GM23338 (cell line): ENCODE measurements at regions not wholly inside any gene's neighbourhood (a gene's known extent, or its start where the extent isn't known, plus 50 kb on each side); places are given as distances from the start of the nearest gene placed in this dataset.

Experiments
- CREB1 ChIP-seq: fragments of 250-450 bp; sonication (Bioruptor Pico); IDR thresholded peaks from 2 replicates; pipeline ENCODE4 v1.5.0; 2020; ENCODE audit warnings: low read depth, mild to moderate bottlenecking, moderate library complexity
- ETS1 ChIP-seq: IDR thresholded peaks from 2 replicates; pipeline ENCODE4 v1.6.1; 2016; ENCODE audit warnings: antibody characterized with exemption
- EZH2 ChIP-seq: fragments of 200-600 bp; sonication (generic); IDR thresholded peaks from one replicate; pipeline ENCODE4 v1.8.0; 2017; ENCODE audit warnings: antibody characterized with exemption, mild to moderate bottlenecking, low read depth; ENCODE audit not compliant: unreplicated experiment
- EZH2phosphoT487 ChIP-seq: fragments of 200-600 bp; sonication (generic); IDR thresholded peaks from one replicate; pipeline ENCODE4 v1.8.1; 2018; ENCODE audit warnings: antibody characterized with exemption; ENCODE audit not compliant: unreplicated experiment
- POLR2AphosphoS5 ChIP-seq: IDR thresholded peaks from 2 replicates; pipeline ENCODE4 v1.6.1; 2016; ENCODE audit warnings: antibody characterized with exemption, low read depth
- ZNF114 ChIP-seq: fragments of 250-450 bp; sonication (Bioruptor Pico); IDR thresholded peaks from 2 replicates; pipeline ENCODE4 v1.5.0; 2020; ENCODE audit warnings: mild to moderate bottlenecking, moderate library complexity
- TF ChIP-seq, protein P1 (sequence below), 2 experiments: fragments of 200-600 bp in 1 of 2; sonication (generic) in 1 of 2; conservative IDR thresholded peaks; 2 replicates each; pipeline versions ENCODE4 v1.5.1 to v1.6.1; 2016 to 2017; ENCODE audit warnings: antibody characterized with exemption in 2 of 2, low read depth in 2 of 2, mild to moderate bottlenecking in 2 of 2, moderate library complexity in 1 of 2

GRCh38 chr17:62866471-62866870, 58.4 kb upstream of the MARCHF10 start:
- TF ChIP-seq EZH2phosphoT487 (no peak), POLR2AphosphoS5 (no peak), EZH2 (no peak), ZNF114 (no peak), ETS1 (no peak), CREB1 (CRISPR knock-in tag) (no peak)
- TF ChIP-seq, protein P1, sequence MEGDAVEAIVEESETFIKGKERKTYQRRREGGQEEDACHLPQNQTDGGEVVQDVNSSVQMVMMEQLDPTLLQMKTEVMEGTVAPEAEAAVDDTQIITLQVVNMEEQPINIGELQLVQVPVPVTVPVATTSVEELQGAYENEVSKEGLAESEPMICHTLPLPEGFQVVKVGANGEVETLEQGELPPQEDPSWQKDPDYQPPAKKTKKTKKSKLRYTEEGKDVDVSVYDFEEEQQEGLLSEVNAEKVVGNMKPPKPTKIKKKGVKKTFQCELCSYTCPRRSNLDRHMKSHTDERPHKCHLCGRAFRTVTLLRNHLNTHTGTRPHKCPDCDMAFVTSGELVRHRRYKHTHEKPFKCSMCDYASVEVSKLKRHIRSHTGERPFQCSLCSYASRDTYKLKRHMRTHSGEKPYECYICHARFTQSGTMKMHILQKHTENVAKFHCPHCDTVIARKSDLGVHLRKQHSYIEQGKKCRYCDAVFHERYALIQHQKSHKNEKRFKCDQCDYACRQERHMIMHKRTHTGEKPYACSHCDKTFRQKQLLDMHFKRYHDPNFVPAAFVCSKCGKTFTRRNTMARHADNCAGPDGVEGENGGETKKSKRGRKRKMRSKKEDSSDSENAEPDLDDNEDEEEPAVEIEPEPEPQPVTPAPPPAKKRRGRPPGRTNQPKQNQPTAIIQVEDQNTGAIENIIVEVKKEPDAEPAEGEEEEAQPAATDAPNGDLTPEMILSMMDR (conservative IDR thresholded peaks at IDR 0.05; ENCODE audit: low read depth in 2 of 2), result no peak
